Aorta (tissue), 5 donors: ENCODE measurements at regions not wholly inside any gene's neighbourhood (a gene's known extent, or its start where the extent isn't known, plus 50 kb on each side); places are given as distances from the start of the nearest gene placed in this dataset.

ENCODE experiments used
- ATAC-seq: fragments of 200-7000 bp; cut with Tn5 transposase; one replicate; pipeline ENCODE4 v1.9.1; 2022; ENCODE audit warnings: moderate library complexity; ENCODE audit not compliant: low FRiP score
- DNase-seq, 2 donors: peaks; one replicate each; pipeline ENCODE4 v3.0.0-alpha.2; 2020
- H3K27ac ChIP-seq, 2 donors: one replicate each; pipeline ENCODE4 v1.5.1; 2013; ENCODE audit warnings: low read length in 2 of 2, mild to moderate bottlenecking in 2 of 2, moderate library complexity in 2 of 2, control low read depth in 1 of 2, inconsistent platforms in 1 of 2, low read depth in 1 of 2
- H3K27me3 ChIP-seq, 2 donors: one replicate each; pipeline ENCODE4 v1.6.1; 2013; ENCODE audit warnings: control low read depth in 1 of 2, low read length in 1 of 2, mild to moderate bottlenecking in 1 of 2, moderate library complexity in 1 of 2; ENCODE audit not compliant: insufficient read depth in 2 of 2, control insufficient read depth in 1 of 2
- H3K36me3 ChIP-seq, 2 donors: one replicate each; pipeline ENCODE4 v1.6.1; 2013; ENCODE audit warnings: control low read depth in 1 of 2, low read length in 1 of 2, mild to moderate bottlenecking in 1 of 2; ENCODE audit not compliant: insufficient read depth in 2 of 2, control insufficient read depth in 1 of 2
- H3K4me1 ChIP-seq, 2 donors: one replicate each; pipeline ENCODE4 v1.6.1; 2013; ENCODE audit warnings: low read length in 2 of 2, control low read depth in 1 of 2, mild to moderate bottlenecking in 1 of 2, moderate library complexity in 1 of 2; ENCODE audit not compliant: insufficient read depth in 2 of 2, control insufficient read depth in 1 of 2
- H3K4me3 ChIP-seq, 2 donors: one replicate each; pipeline ENCODE4 v1.5.1; 2013; ENCODE audit warnings: low read length in 2 of 2, control low read depth in 1 of 2, mild to moderate bottlenecking in 1 of 2
- H3K9me3 ChIP-seq: one replicate; pipeline ENCODE4 v1.6.1; 2013; ENCODE audit warnings: mild to moderate bottlenecking, low read length; ENCODE audit not compliant: control insufficient read depth
- WGBS, 2 donors: extraction: QIAGEN DNeasy Blood & Tissue Kit; methylation state at CpG; one replicate each; pipeline ENCODE4 v1.1.7; 2013; 5-methylcytosine and 5-hydroxymethylcytosine counted together
- intact Hi-C, 2 donors: fragments of 100-400 bp; cut with DNase I; formaldehyde crosslinking; loops; one replicate each; pipeline versions ENCODE4 v1.14.2 to v1.15.0; 2022
- donor health status: healthy with polysubstance abuse.
- donor health status: Bipolar disorder and iron deficiency.
- donor health status: DM: no; HTN: no; CAD: no.
- donor health status: DM: no; HTN: no; CAD: no.
- donor health status: DM: yes; HTN: yes; CAD: no.

DNA sequence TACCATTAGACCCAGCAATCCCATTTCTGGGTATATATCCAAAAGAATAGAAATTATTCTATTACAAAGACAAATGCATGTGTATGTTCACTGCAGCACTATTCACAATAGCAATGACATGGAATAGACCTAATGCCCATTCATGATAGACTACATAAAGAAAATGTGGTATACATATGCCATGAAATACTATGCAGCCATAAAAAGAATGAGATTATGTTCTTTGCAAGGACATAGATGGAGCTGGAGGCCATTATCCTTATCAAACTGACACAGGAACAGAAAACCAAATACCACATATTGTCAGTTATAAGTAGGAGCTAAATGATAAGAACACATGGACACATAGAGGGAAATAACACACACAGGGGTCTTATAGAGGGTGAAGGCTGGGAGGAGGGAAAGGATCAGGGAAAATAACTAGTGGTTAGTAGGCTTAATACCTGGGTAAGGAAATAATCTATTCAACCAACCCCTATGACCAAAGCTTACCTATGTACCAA, 366.8 kb downstream of the EDEM1 start:
- H3K4me3 ChIP-seq = no peak overlapping the region
- no peaks in the 10 kb centered on the region for H3K36me3 ChIP-seq
- H3K27ac ChIP-seq = no peak overlapping the region
- intact Hi-C loops = no loop called here
- H3K9me3 ChIP-seq = no peaks in the 10 kb centered on the region
- DNase-seq (no peak), ATAC-seq (no peak)
- no peaks in the 10 kb centered on the region for H3K4me1 ChIP-seq
- H3K27me3 ChIP-seq = no peaks in the 10 kb centered on the region

GRCh38 chr3:5560199-5560598, 372.7 kb downstream of the EDEM1 start:
- Histone ChIP-seq H3K27ac (no peak overlapping the region), H3K36me3 (no peaks in the 10 kb centered on the region), H3K4me1 (no peaks in the 10 kb centered on the region), H3K27me3 (no peaks in the 10 kb centered on the region), H3K4me3 (no peak overlapping the region), H3K9me3 (no peaks in the 10 kb centered on the region)
- WGBS, 2 donors = 85 to 95% methylated on average over 1 of the region's 1 CpG
- ATAC-seq (no peak), DNase-seq (no peak)
- intact Hi-C loops = no loop called here

DNA sequence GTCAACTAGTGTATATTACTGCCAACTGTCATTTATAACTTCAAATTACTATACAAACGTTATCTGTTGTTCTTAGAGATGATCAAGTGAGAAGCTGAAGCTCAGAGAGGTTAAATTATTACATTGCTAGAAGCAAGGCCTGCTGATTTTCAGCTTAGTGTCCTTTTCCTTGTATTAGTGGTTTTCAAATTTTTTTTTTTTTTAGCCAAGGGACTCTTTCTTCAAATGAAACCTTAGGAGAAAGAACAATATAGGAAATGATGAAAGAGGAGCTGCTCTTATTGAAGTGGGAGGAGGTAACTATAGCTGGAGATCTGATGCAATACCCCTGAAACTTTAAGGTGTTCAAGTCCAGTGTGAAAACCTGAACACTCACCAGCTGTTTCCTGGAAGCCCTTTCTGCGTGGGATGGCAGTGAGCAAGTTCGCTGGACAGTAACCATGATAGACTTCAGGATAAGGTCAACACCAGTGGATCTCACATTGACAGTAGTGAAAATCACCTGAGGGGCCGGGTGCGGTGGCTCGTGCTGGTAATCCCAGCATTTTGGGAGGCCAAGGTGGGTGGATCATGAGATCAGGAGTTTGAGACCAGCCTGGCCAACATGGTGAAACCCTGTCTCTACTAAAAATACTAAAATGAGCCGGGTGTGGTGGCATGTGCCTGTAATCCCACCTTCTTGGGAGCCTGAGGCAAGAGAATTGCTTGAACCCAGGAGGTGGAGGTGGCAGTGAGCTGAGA, 376.2 kb downstream of the EDEM1 start:
- H3K4me3 ChIP-seq = no peak overlapping the region
- H3K4me1 ChIP-seq = no peaks in the 10 kb centered on the region
- H3K36me3 ChIP-seq = no peaks in the 10 kb centered on the region
- ATAC-seq (no peak), DNase-seq (no peak)
- no peak overlapping the region for H3K27ac ChIP-seq
- peaks cover 2% of the 10 kb centered on the region for H3K9me3 ChIP-seq
- WGBS, 2 donors = 78 to 79% methylated on average over 7 of the region's 7 CpGs
- intact Hi-C loops = no loop called here
- H3K27me3 ChIP-seq = no peaks in the 10 kb centered on the region

DNA sequence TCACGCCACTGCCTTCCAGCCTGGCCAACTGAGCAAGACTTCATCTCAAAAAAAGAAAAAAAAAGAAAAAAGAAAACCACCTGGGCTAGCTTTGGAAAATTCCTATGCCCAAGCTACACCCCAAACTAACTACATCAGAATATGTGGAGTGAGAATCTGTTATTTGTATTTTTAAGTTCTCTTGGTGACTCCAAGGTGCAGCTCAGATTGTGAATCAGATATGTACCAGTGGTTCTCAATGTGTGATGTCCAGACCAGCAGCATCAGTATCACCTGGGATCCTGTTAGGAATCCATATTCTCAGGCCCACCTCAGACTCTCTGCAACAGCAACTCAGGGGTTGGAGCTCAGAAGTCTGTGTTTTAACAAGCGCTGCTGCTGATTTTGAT, 376.8 kb downstream of the EDEM1 start:
- Histone ChIP-seq H3K27me3 (no peaks in the 10 kb centered on the region), H3K27ac (no peak overlapping the region), H3K9me3 (peaks cover 2% of the 10 kb centered on the region), H3K36me3 (no peaks in the 10 kb centered on the region), H3K4me1 (no peaks in the 10 kb centered on the region), H3K4me3 (no peak overlapping the region)
- no peak for ATAC-seq
- DNase-seq = no peak
- WGBS, 2 donors = 68 to 79% methylated on average over 2 of the region's 2 CpGs
- intact Hi-C loops = no loop called here

- intact Hi-C loops = no loop called here
- no peak overlapping the region for H3K4me3 ChIP-seq
- H3K27ac ChIP-seq = no peak overlapping the region
- no peak for DNase-seq
- H3K27me3 ChIP-seq = no peaks in the 10 kb centered on the region
- peaks cover 2% of the 10 kb centered on the region for H3K9me3 ChIP-seq
- no peaks in the 10 kb centered on the region for H3K36me3 ChIP-seq
- 45 to 57% methylated on average over 4 of the region's 4 CpGs for WGBS, 2 donors
- H3K4me1 ChIP-seq = no peaks in the 10 kb centered on the region
- ATAC-seq = no peak
These were observed 377.5 kb downstream of the EDEM1 start for GRCh38 chr3:5565026-5565425.

DNA sequence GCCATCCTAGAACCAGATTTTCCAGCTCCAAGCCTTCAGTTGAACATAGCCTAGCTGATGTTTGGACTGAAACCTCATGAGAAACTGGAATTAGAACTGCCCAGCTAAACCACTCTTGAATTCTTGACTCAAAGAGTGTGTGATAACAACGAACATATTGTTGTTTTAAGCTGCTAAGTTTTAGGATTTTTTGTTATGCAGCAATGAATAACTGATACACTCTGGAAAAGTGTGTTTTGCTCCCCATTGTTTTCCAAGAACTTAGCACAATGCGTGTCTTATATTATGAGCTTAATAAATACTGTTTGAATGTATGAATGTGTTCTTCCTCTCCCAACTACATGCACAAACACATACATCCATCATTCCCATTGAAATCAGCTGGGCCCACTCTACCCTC, 379.6 kb downstream of the EDEM1 start:
- no peak for ATAC-seq
- no peak for DNase-seq
- Histone ChIP-seq H3K27ac (no peak overlapping the region), H3K4me3 (no peak overlapping the region), H3K4me1 (no peaks in the 10 kb centered on the region), H3K36me3 (no peaks in the 10 kb centered on the region), H3K9me3 (peaks cover 2% of the 10 kb centered on the region), H3K27me3 (no peaks in the 10 kb centered on the region)
- WGBS, 2 donors = 64 to 65% methylated on average over 2 of the region's 2 CpGs
- intact Hi-C loops = no loop called here

- DNase-seq = no peak
- no peak for ATAC-seq
- H3K9me3 ChIP-seq = peaks cover 2% of the 10 kb centered on the region
- no peaks in the 10 kb centered on the region for H3K36me3 ChIP-seq
- no peaks in the 10 kb centered on the region for H3K4me1 ChIP-seq
- intact Hi-C loops = no loop called here
- 25 to 29% methylated on average over 5 of the region's 5 CpGs for WGBS, 2 donors
- H3K27ac ChIP-seq = no peak overlapping the region
- no peaks in the 10 kb centered on the region for H3K27me3 ChIP-seq
- no peak overlapping the region for H3K4me3 ChIP-seq
These were observed 380.9 kb downstream of the EDEM1 start for GRCh38 chr3:5568451-5568850.

DNA sequence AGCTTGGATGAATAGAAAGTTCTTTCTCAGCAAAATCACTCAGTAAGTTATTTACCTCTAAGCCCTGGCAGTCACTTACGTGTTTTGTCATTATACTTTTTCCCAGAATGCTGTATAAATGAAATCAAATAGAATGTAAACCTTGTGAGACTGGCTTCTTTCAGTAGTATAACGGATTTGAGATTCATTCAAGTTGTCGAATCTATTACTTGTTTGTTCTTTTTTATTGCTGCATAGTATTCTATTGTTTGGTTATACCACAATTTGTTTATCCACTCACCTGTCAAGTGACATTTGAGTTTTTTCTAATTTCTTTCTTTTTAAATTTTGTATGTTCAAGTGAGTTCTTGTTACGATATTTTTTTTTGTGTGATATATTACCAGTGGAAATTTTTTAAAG, 381.6 kb downstream of the EDEM1 start:
- Histone ChIP-seq H3K27ac (no peak overlapping the region), H3K4me3 (no peak overlapping the region)
- WGBS, 2 donors = 84 to 86% methylated on average over 4 of the region's 4 CpGs

GRCh38 chr3:5572168-5572567, 384.7 kb downstream of the EDEM1 start:
- WGBS, 2 donors = 49 to 55% methylated on average over 6 of the region's 6 CpGs
- Histone ChIP-seq H3K27ac (no peak overlapping the region), H3K36me3 (no peaks in the 10 kb centered on the region), H3K27me3 (no peaks in the 10 kb centered on the region), H3K4me3 (no peak overlapping the region), H3K4me1 (no peaks in the 10 kb centered on the region), H3K9me3 (no peaks in the 10 kb centered on the region)
- no peak for ATAC-seq
- intact Hi-C loops = no loop called here
- no peak for DNase-seq

More for the DNA sequence above, 381.6 kb downstream of the EDEM1 start:
- Histone ChIP-seq H3K36me3 (no peaks in the 10 kb centered on the region), H3K4me1 (no peaks in the 10 kb centered on the region), H3K9me3 (peaks cover 2% of the 10 kb centered on the region), H3K27me3 (no peaks in the 10 kb centered on the region)
- DNase-seq (no peak), ATAC-seq (no peak)
- intact Hi-C loops = no loop called here
